HG02840 (cell line): ENCODE measurements at regions not wholly inside any gene's neighbourhood (a gene's known extent, or its start where the extent isn't known, plus 50 kb on each side); places are given as distances from the start of the nearest gene placed in this dataset.
"Not testable (repeated sequence)": the region's sequence is repeated elsewhere in the genome, so short reads cannot be mapped to it uniquely, and the experiment has no call there.

Source experiments
- ATAC-seq: cut with Tn5 transposase; IDR thresholded peaks from one replicate; pipeline ENCODE4 v1.9.1; 2021; ENCODE audit warnings: mild to moderate bottlenecking, moderate library complexity, moderate number of reproducible peaks; ENCODE audit not compliant: unreplicated experiment, low FRiP score

DNA sequence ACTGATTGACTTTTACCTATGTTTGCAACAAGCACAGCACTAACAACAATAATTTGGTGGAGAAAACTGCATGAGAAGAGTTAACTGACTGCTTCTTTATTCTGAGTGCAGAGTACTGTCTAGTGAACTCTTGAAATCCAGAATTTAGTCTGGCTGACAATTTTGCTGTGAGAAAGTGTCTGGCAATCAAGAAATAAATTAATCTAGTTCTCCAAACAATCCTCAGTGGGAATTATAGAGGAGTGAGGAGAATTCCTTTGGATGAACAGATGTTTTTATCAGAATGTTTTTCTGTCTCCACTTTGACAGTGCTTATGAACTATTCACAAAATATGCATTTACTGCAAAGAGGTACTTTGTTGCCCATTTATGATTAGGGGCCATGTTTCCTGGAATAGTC, 694.9 kb upstream of the LRRN3 start:
- ATAC-seq, result no peak

DNA sequence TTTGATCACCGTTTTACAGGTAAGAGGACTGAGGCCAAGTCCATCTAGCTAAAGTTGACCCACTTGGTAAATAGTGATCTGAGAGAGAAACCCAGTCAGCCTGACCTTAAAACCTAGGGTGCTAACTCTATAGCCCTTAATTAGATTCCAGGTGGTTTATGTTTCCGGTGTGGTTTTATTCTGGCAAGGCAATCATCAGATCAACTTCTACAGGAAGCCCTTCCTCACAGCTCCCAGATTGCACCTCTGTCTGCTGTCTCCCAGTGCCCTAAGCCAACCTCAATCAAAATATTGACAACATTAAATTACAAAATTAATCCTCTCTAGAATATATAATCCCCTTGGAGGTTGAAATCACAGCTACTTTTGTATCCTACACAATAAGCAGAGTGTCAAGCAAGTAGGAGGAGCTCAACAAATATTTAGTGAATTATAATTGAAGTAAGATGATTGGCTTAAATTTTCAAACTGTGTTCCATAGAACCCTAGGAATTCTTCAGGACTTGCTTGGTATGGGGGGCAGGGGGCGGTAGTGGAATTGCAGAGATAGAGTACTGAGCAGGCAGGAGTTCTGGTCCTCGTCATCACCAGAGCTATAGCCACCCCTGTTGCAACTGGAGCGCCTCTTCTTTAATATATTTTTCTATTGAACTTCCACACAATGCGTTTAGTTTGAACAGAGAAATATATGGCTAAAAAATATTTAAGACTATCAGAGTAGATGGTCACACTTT, 692.8 kb upstream of the LRRN3 start:
- ATAC-seq, result no peak

DNA sequence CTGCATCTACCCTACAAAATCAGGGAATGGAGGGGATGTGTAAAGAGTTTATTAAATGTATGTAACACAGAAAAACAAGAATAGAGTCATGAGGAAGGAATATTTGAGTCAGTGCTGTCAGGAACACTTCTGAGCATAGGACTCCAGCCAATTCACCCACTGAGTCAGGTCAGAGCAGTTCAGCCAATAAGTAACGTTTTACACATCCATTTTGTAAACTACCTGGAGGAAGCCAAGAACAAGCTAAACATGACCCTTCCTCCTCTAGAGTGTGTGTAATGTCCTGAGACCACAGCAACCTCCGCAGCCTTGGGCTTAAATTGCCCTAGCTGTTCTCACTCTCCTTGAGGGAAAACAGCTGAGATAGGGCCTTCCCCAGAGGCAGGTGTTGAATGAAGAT, 691.5 kb upstream of the LRRN3 start:
- no peak for ATAC-seq

DNA sequence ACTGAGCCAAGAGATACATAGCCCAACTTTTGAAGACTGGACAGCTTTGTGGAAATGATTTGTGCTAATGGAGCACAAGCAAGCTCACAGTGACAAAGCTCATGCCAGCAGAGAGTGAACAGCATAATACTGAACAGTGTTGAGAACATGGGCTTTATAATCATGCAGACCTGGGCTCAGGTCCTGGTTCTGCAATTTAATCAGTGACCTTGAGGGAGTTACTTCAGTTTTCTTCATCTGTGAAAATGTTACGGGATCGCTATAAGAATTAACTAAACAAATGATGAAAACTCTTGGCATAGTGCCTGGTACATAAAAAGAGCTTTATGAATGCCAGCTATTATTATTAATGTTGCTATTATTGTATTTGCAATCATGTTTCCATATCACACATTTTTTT, 690.5 kb upstream of the LRRN3 start:
- ATAC-seq, result no peak

DNA sequence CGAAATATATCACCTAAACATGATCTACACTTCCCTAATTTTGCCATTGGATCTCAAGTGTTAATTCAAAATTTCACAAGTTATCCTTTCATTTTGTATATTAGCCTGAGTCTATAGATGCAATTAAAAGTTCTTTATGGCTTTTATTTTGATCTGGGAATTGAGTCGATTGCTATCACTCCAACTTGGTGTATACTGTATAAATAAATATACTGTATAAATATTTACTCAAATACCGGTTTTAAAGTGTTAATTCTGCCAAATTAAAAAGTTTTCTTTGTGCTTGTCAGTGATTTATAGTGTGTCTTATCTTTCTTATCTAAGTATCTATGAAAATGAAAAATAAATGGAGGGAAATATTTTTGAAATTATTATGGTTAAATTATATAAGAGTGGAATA, 683.7 kb upstream of the LRRN3 start:
- no peak for ATAC-seq

DNA sequence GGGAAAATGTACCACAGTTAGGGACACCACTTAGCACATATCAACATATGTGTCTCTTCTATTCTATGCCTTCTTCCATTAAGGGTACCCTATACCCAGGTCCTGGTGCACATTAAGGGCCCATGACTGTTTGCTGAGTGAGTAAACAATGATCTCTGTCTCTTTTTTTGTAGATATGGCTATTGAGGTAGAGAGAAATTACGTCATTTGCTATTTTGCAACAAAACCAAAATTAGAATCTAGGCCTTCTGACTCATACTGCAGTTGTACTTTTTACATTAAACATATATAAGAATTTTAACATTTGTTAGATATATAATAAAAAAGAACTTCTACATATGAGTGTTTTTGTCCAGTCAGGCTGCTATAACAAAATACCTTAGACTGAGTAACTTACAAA, 683.2 kb upstream of the LRRN3 start:
- ATAC-seq, result no peak

DNA sequence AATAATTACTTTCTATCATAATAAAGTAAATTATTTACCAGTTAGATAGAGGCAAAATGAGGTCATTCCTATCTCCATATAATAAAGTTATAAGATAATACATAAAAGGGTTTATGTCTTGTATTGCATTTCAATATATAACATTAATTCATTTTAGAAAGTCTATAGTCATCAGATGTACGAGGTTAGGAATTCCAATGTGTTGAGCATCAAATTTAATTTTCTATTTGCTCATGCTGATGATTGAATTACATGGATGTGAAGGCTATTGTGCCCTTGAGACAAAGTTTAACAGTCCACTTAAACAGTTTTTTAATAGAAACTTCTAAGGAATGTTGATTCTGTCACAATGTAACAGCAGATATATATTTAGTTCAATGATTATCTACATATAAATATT, 678.3 kb upstream of the LRRN3 start:
- ATAC-seq, result no peak

DNA sequence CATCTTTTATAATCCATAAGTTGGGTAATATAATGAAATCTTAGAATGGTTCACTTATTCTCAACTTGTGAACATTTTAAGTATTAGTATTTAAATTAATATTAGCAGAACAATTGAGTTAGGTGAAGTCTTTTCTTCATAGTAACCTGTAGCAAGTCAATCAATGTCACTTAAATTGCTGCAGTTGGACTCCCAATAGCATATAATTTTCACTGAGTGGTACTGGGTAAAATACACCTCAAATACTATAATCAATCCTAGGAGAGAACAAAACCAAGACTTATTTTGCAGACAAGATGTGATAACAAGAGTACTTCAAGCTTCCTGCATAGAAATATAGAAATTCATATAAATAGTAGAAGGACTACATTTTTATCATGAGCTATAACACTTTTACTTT, 677.9 kb upstream of the LRRN3 start:
- ATAC-seq, result no peak

DNA sequence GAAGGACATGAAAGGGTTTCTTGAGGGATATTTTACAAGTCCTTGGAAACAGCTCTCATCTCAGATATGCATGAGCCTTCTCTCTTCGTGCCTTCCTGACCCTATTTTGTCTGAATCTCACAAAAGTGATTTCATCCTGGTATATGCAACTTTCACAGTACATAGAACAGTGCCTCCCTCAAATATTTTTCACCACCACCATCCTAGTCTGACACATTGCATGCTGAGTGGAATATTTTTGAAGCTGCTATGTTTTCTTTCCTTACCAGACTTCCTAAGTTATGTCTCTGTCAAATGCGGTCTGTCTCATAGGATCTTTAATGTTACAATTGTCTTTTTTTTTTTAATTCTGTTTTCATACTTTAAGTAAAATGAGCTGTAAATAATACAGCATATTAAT, 673.3 kb upstream of the LRRN3 start:
- no peak for ATAC-seq

DNA sequence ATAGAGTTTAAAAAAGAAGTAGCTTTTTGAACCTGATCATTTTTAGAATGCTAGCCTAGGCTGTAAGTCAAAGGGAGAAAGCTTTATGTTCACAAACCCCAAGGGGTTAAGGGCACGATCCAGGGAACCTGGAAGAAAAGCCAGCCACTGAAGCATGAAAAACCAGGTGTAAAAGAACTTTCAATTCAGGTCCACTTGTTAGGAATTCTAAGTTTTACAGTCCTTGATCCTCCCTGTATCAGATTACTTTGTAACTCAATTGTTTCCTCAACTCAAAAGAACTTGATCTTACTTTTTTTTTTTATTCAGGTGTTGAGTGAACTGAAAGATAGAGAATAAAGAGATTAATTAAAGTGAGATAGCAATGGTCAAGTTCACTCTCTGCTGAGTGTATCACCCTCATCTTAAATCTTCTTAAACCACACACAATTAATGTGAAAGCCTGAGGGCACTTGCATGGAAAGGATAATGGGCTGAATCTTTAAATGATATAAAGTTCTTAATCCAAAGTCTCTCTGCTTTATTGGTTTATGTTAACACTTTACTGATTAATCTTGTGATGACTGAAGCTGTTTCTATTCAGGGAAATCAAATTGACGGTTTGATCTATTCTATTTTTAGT, 672.2 kb upstream of the LRRN3 start:
- ATAC-seq, result no peak

DNA sequence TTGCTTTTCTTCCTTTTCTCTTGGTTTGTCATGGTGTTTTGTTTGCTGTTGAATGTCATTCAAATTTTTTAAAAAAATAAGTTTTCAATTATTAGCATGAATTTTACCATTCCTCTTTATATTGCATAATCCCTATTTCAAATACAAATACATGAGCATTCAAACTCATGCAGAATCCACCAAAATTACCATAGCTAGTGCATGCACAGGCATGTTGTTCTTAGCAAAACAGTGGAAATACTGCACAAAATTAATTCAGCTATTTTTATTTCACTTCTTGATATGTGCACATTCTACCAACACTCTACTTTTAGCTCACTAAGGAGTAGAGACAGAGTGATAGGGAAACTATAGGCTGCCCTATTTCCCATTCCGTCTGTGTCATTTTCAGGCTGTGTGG, 670.1 kb upstream of the LRRN3 start:
- no peak for ATAC-seq

DNA sequence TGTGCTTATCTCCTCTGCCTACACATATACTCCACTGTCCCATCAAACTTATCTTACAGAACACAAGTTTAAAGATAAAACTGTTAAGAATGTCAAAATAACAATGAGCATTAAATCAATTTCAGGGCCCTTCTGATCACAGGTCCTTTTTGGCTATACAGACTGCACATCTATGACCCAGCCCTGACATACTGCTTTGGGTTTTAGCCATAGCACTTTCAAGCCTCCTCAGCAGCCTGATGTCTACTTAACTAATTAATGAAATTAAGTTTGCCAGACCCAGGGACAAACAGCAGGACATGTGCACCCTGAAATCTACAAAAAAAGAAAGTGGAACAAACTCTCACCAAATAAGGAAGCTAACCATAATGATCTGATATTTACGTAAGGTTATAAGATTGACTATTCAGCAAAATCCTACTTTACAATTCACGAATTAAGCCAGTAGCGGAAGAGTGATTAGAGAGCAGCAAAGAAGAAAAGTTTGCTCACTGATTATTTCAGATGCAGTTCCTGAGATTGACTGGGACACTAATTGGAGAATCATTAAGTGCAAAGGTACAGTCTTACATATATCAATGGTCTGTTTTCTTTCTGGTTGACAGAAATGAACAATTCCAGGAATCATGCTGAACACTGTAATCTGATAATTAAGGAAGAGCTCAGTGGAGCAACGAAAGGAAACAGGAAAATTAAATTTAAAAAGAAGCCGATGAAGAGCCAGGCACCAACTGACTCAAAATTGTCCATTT, 669.3 kb upstream of the LRRN3 start:
- ATAC-seq, result no peak

DNA sequence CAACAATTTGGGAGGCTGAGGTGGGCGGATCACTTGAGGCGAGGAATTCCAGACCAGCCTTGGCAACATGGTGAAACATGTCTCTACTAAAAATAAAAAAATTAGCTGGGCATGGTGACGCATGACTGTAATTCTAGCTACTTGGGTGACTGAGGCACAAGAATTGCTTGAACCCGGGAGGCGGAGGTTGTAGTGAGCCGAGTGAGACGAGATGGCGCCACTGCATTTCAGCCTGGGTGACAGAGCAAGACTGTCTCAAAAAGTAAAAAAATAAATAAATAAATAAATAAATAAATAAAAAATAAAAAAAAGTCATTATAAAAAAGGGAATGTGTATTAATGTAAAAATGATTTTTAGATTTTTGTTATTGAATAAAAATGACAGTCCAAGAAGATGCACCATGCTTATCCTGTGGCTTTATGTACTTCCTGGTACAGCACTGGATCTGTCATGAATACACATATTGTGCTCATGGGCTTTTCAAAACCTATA, 658.8 kb upstream of the LRRN3 start:
- no peak for ATAC-seq

DNA sequence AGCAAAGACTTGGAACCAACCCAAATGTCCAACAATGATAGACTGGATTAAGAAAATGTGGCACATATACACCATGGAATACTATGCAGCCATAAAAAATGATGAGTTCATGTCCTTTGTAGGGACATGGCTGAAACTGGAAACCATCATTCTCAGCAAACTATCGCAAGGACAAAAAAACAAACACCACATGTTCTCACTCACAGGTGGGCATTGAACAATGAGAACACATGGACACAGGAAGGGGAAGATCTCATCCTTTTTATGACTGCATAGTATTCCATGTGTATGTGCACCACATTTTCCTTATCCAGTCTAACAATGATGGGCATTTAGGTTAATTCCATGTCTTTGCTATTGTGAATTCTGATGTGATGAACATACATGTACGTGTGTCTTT, 652.0 kb upstream of the LRRN3 start:
- not testable (repeated sequence) for ATAC-seq

DNA sequence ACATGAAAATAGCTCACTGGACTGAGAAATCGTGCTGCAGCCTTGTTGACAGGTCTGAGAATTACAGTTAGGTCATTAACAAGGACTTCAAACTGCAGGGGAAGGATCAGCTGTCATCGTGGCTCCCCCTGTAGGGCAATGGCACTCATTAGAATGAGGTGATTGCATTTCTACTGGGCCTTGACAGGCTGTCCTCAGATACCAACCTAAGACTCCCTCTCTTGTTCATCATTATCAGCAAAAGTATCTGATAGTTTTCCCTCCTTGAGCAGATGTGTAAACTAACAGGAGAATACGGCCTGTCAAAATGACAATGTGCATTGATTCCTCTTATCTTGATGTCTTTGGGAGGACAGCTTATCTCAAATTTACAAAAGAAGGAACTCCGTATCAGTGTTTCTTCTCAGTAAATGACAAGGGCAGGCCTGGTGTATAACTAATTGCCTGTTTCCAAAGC, 648.5 kb upstream of the LRRN3 start:
- no peak for ATAC-seq

DNA sequence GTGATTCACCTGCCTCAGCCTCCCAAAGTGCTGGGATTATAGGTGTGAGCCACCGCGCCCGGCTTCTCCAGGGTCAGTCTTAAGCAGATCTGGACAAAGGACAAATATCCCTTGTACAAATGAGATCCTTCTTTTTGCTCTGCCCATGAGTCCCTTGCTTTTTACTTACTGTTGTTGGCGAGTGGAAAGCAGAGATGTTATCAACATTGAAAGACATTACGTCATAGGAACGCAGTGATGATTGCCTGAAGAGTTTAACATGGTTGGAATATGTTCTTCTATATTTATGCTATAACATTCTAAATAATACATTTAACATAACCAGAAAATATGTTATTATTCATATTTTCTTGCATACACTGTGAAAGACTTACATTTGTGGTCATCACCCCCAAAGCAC, 644.3 kb upstream of the LRRN3 start:
- no peak for ATAC-seq

DNA sequence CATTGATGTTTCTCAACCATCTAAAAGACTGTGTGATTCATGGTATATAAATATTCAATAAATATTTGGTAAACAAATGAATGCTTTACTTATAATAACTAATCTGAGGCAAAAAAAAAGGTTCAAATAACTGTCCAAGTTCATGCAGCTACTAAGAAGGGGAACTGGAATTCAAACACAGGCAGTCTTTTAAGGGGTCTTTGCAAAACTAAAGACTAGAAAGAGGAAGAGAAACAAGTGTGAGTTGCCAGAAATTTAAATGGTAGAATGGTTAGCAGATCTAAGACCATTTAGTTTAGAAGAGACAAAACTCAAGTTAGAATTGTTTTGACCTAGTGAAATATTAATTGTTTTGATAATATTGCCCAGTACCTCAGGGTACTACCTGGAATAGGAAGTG, 642.0 kb upstream of the LRRN3 start:
- ATAC-seq, result no peak

DNA sequence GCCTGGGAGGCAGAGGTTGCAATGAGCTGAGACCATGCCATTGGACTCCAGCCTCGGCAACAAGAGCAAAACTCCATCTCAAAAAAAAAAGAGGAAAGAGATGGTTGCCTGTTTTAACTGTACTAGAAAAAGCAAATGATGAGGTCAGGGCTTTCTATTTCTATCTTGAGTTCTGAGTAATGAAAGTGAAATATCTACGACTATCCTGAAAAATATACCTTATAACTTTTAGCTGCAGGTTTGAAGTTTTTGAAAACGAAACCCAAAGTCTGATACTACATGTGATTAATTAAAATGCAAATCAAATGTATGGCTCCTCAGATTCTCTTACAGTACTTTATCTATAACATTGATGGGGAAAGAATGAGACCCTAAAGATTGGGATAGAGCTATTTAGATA, 636.2 kb upstream of the LRRN3 start:
- no peak for ATAC-seq

DNA sequence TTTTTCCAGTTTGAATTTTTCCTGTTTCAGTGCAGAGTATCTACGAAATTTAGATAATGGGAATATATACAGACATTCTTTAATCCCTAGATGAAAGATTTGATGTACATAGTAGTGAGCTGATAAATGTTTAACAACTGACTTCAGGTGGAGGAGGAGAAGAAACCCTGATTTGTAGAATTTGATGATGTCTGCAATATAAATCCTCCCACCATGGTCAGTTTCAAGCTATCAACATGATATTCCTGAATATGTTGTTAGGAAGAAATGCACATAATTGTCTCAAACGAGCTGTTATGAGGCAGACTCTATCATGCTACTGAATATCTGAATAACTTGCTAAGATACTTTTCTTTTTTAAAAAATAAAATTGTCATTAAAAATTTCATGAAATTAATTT, 629.3 kb upstream of the LRRN3 start:
- no peak for ATAC-seq

DNA sequence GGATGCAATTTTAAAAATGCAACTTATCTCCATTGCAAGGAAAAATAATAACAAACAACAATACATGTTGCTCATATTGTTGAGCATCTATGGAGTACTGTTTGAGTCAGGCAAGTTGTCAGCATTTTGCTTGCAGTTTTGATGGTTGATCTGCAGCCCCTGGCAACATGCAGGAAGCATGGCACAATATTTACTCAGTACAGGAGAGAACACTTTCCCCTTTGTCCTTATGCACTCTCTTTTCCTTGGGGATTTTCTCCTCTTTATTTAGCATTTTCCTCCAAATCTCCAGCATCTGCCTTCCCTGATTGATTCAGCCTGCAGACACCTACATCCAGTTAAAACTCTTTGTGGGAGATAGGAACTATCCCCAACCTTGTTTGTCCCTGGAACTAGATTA, 620.5 kb upstream of the LRRN3 start:
- ATAC-seq, result no peak

DNA sequence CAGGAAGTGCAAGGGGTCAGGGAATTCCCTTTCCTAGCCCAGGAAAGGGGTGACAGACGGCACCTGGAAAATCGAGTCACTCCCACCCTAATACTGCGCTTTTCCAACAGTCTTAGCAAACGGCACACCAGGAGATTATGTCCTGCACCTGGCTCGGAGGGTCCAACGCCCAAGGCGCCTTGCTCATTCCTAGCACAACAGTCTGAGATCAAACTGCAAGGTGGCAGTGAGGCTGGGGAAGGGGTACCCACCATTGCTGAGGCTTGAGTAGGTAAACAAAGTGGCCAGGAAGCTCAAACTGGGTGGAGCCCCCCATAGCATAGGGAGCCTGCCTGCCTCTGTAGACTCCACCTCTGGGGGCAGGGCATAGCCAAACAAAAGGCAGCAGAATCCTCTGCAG, 618.5 kb upstream of the LRRN3 start:
- not testable (repeated sequence) for ATAC-seq

DNA sequence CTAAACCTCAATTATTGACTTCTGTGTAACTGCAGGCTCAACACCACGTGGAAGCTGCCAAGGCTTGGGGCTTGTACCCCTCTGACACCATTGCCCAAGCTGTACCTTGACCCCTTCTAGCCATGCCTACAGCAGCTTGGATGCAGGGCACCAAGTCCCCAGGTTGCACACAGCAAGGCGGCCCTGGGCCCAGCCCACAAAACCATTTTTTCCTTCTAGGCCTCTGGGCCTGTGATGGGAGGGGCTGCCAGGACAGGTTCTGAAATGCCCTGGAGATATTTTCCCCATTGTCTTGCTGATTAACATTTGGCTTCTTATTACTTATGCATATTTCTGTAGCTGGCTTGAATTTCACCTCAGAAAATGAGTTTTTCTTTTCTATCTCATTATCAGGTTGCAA, 610.0 kb upstream of the LRRN3 start:
- no peak for ATAC-seq
